ENCODE measurements at regions not wholly inside any gene's neighbourhood (a gene's known extent, or its start where the extent isn't known, plus 50 kb on each side); places are given as distances from the start of the nearest gene placed in this dataset.

- DNase-seq (ENCODE audit: low spot score) = no peak
These were observed 186.9 kb downstream of the AHR start for GRCh38 chr7:17485368-17485767.

- no peak for DNase-seq (ENCODE audit: low spot score)
These were observed 187.5 kb downstream of the AHR start for GRCh38 chr7:17485904-17486303.

- no peak for DNase-seq (ENCODE audit: low spot score)
These were observed 188.4 kb downstream of the AHR start for GRCh38 chr7:17486835-17487234.

DNA sequence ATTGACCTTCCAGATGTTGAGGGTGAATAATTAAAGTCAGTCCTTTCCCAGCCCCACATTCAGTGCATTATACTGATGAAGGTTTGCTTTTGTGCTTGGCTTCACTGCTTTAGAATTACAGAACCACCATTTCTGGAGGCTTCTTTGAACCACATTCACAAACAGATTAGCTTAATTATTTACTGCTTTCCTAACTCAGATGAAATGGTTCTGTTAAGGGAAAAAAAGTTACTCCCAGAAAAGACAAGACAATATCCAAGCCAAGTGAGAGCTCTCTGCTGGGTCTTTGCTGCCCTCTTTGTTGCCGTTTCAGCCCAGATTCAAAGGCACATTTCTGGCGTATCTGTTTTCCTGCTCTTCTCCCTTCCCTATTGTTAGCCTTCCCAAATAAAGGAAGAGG, 188.9 kb downstream of the AHR start:
- DNase-seq (ENCODE audit: low spot score) = no peak

- DNase-seq (ENCODE audit: low spot score) = no peak
These were observed 190.4 kb downstream of the AHR start for GRCh38 chr7:17488829-17489228.

- no peak for DNase-seq (ENCODE audit: low spot score)
These were observed 191.5 kb downstream of the AHR start for GRCh38 chr7:17489961-17490360.

DNA sequence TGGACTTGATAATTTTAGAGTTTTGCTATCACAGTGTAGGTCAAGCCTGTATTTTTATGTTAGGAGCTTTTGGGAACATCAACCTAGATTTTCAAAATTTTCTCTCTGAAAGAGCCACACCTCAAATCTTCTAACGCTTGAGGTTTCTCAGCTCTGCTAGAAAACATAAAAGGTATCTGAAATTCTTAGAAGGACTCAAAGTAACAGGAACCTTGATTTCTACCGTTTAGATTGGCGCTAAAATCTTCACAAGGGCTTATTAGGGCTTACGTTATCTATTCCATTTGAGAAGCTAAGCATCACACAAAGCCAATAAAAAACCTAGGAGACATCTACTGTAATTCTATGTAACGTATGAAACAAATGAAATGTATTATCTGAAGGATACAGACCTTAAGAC, 192.4 kb downstream of the AHR start:
- DNase-seq (ENCODE audit: low spot score) = no peak

GRCh38 chr7:17492437-17492836, 194.0 kb downstream of the AHR start:
- DNase-seq (ENCODE audit: low spot score) = no peak

DNA sequence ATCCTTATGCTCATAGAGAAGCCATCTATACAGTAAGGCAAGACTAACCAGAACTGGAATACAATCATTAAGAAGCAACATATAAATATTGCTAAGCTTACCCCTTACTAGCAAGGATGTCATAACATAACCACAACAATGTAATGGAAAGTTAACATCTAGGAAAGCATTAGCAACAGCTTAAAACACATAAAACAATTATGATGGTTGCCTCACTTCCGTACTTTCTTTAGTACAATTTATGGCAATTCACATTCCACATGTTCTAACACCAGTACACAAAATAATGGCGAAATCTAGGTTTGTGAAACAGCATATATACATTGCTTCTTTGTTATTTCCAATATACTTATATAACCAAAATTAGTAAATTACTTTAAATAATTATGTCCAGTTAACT, 195.0 kb downstream of the AHR start:
- no peak for DNase-seq (ENCODE audit: low spot score)

DNA sequence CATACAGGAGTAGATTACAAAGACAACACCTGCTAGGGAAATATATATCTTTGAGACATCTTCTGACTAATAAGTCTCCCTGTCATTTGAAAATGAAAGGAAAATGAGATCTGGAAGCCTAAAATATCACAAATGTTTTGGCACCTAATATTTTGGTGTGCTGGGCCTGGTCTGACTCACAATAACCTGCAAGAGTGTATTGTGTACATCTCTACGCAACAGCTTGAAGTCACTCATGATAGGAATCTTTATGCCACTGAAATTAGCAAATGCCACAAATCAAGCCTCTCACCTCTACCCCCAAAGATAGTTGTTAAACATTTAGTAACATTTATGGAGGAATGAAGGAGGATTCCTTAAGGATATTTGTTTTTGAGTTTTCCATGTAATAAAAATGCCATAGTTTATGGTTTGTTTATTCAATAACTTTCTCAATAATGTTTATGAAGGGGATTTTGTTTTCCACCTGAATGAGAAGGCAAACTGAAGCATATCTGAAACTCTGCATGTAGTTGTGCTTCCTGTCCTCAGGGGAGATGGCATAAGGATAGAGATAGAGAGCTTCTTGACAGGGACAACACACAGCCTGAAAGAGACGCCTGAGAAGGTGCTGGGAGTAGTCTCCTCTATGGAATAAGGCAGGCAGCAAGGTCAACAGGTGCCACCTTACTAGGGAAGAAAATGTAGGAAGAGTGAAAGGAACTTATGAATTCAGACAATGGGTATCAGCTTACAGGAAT, 197.4 kb downstream of the AHR start:
- no peak for DNase-seq (ENCODE audit: low spot score)

DNA sequence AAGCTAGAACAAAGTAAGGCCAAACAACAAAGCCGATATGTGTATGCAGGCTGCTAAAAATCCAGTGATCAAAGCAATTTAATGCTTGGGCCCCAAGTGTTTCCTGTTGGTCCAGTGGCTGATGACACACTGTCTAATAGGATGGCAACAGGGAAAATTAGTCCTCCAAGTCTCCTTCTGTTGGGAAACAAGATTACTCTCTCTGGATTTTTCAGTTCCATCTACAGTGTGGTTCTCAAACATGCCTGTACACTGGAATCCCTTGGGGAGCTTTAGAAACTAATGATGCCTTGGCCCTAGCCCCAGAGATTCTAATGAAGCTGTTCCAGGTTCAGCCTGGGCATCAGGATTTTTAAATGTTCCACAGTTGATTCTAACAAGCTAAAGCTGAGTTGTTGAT, 198.7 kb downstream of the AHR start:
- no peak for DNase-seq (ENCODE audit: low spot score)

DNA sequence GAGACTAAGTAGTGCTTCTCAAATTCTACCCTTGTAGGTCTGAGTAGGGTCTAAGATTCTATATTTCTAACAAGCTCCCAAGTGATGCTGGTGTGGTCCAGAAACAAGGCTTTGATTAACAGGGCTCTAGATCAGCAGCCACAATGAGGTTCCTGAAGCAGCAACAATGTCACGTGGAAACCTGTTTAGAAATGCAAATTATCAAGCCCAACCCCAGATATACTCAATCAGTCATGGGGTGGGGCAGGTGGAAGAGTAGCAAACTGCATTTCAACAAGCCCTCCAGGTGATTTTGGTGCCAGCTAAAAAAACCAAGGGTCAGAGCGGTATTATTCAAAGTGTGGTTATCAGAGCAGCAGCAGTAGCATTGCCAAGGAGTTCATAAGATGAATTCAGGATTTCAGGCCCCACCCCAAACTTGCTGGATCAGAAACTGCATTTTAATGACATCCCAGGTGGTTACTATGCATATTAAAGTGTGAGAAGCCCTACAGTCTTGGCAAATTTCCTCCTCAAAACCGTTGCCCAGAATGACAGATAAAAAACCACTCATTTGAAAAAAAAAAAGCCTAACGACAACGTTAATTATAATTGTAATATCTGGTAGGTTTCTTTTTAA, 199.2 kb downstream of the AHR start:
- DNase-seq (ENCODE audit: low spot score) = no peak

- no peak for DNase-seq (ENCODE audit: low spot score)
These were observed 199.8 kb downstream of the AHR start for GRCh38 chr7:17498230-17498629.

DNA sequence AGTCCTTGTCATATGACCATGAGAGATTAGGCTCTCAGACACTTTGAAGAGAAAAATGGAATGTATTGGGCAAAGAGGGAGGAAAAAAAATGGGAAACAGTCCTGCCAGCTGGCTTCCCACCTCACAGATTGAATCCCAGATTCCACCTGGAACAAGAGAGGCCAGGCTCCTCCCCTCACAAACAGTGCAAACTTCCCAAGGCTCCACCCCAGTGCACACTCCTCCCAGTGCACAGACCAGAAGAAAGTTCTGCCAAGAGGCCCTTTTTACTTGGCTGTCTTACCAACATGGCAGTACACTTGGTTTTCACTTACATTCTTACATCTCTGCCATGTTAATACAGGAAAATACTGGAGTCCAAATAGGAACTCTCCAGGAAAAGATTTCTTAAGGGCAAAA, 202.3 kb downstream of the AHR start:
- no peak for DNase-seq (ENCODE audit: low spot score)

GRCh38 chr7:17501441-17502212, 203.2 kb downstream of the AHR start:
- DNase-seq (ENCODE audit: low spot score) = no peak

GRCh38 chr7:17502213-17503060, 204.0 kb downstream of the AHR start:
- no peak for DNase-seq (ENCODE audit: low spot score)

- DNase-seq (ENCODE audit: low spot score) = no peak
These were observed 207.6 kb downstream of the AHR start for GRCh38 chr7:17506095-17506494.

GRCh38 chr7:17506596-17506995, 208.1 kb downstream of the AHR start:
- DNase-seq (ENCODE audit: low spot score) = no peak

DNA sequence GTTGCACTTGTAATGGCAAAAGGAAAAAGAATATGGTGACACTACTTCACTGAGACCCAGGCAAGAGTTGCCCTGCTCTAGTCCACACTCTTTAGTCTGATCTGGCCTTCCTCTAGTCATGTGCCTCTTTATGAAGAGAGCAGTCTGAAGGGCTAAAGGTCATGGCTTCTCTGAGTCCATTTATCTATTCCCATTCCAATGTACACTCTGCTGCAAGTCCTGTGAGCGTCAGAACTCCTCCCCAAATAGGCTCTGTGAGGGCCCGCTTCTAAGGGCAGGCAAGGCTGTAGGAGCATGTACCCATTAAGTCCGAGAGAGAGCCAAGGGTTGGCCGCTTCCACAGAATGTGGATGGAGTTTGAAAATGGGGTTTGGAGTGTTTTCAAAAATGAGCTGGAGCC, 209.3 kb downstream of the AHR start:
- DNase-seq (ENCODE audit: low spot score) = no peak

GRCh38 chr7:17512181-17512675, 213.8 kb downstream of the AHR start:
- DNase-seq (ENCODE audit: low spot score) = no peak

GRCh38 chr7:17516771-17517170, 218.3 kb downstream of the AHR start:
- DNase-seq (ENCODE audit: low spot score) = no peak

GRCh38 chr7:17520941-17521340, 222.5 kb downstream of the AHR start:
- no peak for DNase-seq (ENCODE audit: low spot score)
